ENCODE measurements at regions not wholly inside any gene's neighbourhood (a gene's known extent, or its start where the extent isn't known, plus 50 kb on each side); places are given as distances from the start of the nearest gene placed in this dataset.

GRCh38 chr17:14469971-14470370 is 169.1 kb downstream of the HS3ST3B1 start:
- no peaks in the 10 kb centered on the region for H3K36me3 Mint-ChIP-seq (ENCODE audit: insufficient read depth, unreplicated experiment)
- BruUV-seq (replicated peaks): no TSS peak
- CTCF ChIA-PET: no interaction called here

DNA sequence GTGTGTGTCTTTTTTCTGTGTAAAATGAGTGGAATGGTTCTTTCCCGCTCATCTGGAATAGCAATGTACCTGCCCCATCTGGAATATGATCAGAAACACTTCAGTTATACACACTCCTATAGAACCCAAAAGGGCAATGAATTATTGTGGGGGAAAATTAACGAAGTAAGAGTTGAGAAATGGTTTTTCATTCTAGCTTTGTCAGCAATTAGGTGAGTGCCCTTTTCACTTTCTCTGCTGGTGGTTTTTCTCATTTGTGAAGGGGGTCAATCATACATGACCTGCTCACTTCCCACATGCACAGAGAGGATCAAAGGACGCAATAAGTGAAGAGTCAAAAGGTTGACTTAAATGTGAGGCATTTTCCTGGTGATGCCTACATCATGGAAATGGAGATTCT is 168.0 kb downstream of the HS3ST3B1 start:
- Mint-ChIP-seq H3K36me3 (ENCODE audit: insufficient read depth, unreplicated experiment) (no peaks in the 10 kb centered on the region), H3K27ac (ENCODE audit: unreplicated experiment) (no peak overlapping the region), H3K27me3 (ENCODE audit: unreplicated experiment) (no peaks in the 10 kb centered on the region), H3K9me3 (ENCODE audit: low read depth, unreplicated experiment) (peaks cover 9% of the 10 kb centered on the region), H3K4me1 (ENCODE audit: low read depth, unreplicated experiment) (no peaks in the 10 kb centered on the region), H3K4me3 (ENCODE audit: low read depth, unreplicated experiment) (no peak overlapping the region)
- CTCF ChIA-PET: no interaction called here
- TF ChIP-seq, protein P1, sequence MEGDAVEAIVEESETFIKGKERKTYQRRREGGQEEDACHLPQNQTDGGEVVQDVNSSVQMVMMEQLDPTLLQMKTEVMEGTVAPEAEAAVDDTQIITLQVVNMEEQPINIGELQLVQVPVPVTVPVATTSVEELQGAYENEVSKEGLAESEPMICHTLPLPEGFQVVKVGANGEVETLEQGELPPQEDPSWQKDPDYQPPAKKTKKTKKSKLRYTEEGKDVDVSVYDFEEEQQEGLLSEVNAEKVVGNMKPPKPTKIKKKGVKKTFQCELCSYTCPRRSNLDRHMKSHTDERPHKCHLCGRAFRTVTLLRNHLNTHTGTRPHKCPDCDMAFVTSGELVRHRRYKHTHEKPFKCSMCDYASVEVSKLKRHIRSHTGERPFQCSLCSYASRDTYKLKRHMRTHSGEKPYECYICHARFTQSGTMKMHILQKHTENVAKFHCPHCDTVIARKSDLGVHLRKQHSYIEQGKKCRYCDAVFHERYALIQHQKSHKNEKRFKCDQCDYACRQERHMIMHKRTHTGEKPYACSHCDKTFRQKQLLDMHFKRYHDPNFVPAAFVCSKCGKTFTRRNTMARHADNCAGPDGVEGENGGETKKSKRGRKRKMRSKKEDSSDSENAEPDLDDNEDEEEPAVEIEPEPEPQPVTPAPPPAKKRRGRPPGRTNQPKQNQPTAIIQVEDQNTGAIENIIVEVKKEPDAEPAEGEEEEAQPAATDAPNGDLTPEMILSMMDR (IDR thresholded peaks at IDR 0.05; ENCODE audit: unreplicated experiment): no peak
- BruUV-seq (replicated peaks): no TSS peak
- intact Hi-C loops (cut with micrococcal nuclease; ENCODE audit: unreplicated experiment): no loop called here
- no peak for DNase-seq

More at GRCh38 chr17:14469971-14470370, 169.1 kb downstream of the HS3ST3B1 start:
- H3K4me1 Mint-ChIP-seq (ENCODE audit: low read depth, unreplicated experiment): no peaks in the 10 kb centered on the region
- intact Hi-C loops (cut with micrococcal nuclease; ENCODE audit: unreplicated experiment): no loop called here
- no peak for DNase-seq
- peaks cover 11% of the 10 kb centered on the region for H3K9me3 Mint-ChIP-seq (ENCODE audit: low read depth, unreplicated experiment)
- H3K27ac Mint-ChIP-seq (ENCODE audit: unreplicated experiment): no peak overlapping the region
- TF ChIP-seq, protein P1 (IDR thresholded peaks at IDR 0.05; ENCODE audit: unreplicated experiment): no peak
- no peaks in the 10 kb centered on the region for H3K27me3 Mint-ChIP-seq (ENCODE audit: unreplicated experiment)
- no peak overlapping the region for H3K4me3 Mint-ChIP-seq (ENCODE audit: low read depth, unreplicated experiment)

- CTCF ChIA-PET: no interaction called here
- Mint-ChIP-seq H3K27me3 (ENCODE audit: unreplicated experiment) (no peaks in the 10 kb centered on the region), H3K9me3 (ENCODE audit: low read depth, unreplicated experiment) (peaks cover 19% of the 10 kb centered on the region), H3K36me3 (ENCODE audit: insufficient read depth, unreplicated experiment) (no peaks in the 10 kb centered on the region), H3K27ac (ENCODE audit: unreplicated experiment) (no peak overlapping the region), H3K4me1 (ENCODE audit: low read depth, unreplicated experiment) (no peaks in the 10 kb centered on the region), H3K4me3 (ENCODE audit: low read depth, unreplicated experiment) (no peak overlapping the region)
- DNase-seq: no peak
- intact Hi-C loops (cut with micrococcal nuclease; ENCODE audit: unreplicated experiment): no loop called here
- no TSS peak for BruUV-seq (replicated peaks)
- TF ChIP-seq, protein P1 (IDR thresholded peaks at IDR 0.05; ENCODE audit: unreplicated experiment): no peak
These were observed 160.3 kb downstream of the HS3ST3B1 start for GRCh38 chr17:14461227-14461548.

DNA sequence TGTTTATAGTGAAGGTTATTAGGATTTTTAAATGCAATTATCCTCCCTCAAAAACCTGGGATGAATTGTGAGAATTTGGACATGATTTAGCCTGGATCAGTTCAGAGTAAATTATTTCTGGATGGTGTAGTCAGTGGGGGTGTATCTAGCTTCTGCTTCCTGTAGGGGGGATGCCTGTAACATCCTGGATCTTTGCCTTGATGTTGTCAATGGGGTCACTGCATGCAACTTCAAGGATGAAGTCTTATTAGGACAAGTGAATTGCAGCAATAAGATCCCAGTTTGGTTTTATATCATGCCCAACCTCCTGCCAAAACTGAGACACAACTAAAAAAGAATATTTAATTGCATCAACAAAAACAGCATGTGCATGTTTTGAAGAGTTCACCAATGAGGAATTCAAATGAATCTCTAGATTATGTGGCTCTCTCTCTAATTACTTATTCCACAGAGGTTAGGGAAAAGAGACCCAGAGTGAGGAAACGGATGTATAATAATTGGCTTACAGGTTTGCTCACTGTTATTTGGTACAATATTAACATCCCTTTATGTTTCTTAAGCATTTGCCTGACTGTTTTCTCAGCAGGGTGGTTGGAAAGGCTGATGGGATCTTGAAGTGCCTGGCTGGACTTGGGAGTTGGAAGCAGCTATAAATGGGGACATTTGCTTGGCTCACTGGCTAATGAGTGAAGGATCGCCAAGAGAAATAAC is 159.8 kb downstream of the HS3ST3B1 start:
- H3K27me3 Mint-ChIP-seq (ENCODE audit: unreplicated experiment): no peaks in the 10 kb centered on the region
- no peak overlapping the region for H3K4me3 Mint-ChIP-seq (ENCODE audit: low read depth, unreplicated experiment)
- no peak overlapping the region for H3K27ac Mint-ChIP-seq (ENCODE audit: unreplicated experiment)
- TF ChIP-seq, protein P1 (IDR thresholded peaks at IDR 0.05; ENCODE audit: unreplicated experiment): no peak
- H3K4me1 Mint-ChIP-seq (ENCODE audit: low read depth, unreplicated experiment): no peaks in the 10 kb centered on the region
- intact Hi-C loops (cut with micrococcal nuclease; ENCODE audit: unreplicated experiment): no loop called here
- no peaks in the 10 kb centered on the region for H3K36me3 Mint-ChIP-seq (ENCODE audit: insufficient read depth, unreplicated experiment)
- CTCF ChIA-PET: no interaction called here
- BruUV-seq (replicated peaks): no TSS peak
- no peak for DNase-seq
- H3K9me3 Mint-ChIP-seq (ENCODE audit: low read depth, unreplicated experiment): peaks cover 22% of the 10 kb centered on the region

Data from Calu3 (cell line).